ENCODE measurements at regions not wholly inside any gene's neighbourhood (a gene's known extent, or its start where the extent isn't known, plus 50 kb on each side); places are given as distances from the start of the nearest gene placed in this dataset.

DNA sequence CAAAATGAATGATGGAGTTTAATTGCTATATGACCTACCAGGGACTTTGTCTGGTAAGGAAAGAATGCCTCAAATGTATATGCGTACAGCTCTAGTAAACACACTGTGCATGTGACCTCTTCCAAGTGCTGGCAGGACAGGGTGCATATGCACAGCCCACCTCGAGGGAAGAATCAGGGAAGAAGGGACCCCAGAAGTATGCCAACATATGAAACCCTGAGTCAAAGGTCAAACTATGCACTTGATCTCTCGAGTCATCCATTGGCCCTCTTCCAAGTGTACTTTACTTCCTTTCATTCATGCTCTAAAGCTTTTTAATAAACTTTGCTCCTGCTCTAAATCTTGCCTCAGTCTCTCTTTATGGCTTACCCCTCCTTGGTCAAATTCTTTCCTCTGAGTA, 804.6 kb upstream of the COX7C start (continued):
- TF ChIP-seq, protein P1, sequence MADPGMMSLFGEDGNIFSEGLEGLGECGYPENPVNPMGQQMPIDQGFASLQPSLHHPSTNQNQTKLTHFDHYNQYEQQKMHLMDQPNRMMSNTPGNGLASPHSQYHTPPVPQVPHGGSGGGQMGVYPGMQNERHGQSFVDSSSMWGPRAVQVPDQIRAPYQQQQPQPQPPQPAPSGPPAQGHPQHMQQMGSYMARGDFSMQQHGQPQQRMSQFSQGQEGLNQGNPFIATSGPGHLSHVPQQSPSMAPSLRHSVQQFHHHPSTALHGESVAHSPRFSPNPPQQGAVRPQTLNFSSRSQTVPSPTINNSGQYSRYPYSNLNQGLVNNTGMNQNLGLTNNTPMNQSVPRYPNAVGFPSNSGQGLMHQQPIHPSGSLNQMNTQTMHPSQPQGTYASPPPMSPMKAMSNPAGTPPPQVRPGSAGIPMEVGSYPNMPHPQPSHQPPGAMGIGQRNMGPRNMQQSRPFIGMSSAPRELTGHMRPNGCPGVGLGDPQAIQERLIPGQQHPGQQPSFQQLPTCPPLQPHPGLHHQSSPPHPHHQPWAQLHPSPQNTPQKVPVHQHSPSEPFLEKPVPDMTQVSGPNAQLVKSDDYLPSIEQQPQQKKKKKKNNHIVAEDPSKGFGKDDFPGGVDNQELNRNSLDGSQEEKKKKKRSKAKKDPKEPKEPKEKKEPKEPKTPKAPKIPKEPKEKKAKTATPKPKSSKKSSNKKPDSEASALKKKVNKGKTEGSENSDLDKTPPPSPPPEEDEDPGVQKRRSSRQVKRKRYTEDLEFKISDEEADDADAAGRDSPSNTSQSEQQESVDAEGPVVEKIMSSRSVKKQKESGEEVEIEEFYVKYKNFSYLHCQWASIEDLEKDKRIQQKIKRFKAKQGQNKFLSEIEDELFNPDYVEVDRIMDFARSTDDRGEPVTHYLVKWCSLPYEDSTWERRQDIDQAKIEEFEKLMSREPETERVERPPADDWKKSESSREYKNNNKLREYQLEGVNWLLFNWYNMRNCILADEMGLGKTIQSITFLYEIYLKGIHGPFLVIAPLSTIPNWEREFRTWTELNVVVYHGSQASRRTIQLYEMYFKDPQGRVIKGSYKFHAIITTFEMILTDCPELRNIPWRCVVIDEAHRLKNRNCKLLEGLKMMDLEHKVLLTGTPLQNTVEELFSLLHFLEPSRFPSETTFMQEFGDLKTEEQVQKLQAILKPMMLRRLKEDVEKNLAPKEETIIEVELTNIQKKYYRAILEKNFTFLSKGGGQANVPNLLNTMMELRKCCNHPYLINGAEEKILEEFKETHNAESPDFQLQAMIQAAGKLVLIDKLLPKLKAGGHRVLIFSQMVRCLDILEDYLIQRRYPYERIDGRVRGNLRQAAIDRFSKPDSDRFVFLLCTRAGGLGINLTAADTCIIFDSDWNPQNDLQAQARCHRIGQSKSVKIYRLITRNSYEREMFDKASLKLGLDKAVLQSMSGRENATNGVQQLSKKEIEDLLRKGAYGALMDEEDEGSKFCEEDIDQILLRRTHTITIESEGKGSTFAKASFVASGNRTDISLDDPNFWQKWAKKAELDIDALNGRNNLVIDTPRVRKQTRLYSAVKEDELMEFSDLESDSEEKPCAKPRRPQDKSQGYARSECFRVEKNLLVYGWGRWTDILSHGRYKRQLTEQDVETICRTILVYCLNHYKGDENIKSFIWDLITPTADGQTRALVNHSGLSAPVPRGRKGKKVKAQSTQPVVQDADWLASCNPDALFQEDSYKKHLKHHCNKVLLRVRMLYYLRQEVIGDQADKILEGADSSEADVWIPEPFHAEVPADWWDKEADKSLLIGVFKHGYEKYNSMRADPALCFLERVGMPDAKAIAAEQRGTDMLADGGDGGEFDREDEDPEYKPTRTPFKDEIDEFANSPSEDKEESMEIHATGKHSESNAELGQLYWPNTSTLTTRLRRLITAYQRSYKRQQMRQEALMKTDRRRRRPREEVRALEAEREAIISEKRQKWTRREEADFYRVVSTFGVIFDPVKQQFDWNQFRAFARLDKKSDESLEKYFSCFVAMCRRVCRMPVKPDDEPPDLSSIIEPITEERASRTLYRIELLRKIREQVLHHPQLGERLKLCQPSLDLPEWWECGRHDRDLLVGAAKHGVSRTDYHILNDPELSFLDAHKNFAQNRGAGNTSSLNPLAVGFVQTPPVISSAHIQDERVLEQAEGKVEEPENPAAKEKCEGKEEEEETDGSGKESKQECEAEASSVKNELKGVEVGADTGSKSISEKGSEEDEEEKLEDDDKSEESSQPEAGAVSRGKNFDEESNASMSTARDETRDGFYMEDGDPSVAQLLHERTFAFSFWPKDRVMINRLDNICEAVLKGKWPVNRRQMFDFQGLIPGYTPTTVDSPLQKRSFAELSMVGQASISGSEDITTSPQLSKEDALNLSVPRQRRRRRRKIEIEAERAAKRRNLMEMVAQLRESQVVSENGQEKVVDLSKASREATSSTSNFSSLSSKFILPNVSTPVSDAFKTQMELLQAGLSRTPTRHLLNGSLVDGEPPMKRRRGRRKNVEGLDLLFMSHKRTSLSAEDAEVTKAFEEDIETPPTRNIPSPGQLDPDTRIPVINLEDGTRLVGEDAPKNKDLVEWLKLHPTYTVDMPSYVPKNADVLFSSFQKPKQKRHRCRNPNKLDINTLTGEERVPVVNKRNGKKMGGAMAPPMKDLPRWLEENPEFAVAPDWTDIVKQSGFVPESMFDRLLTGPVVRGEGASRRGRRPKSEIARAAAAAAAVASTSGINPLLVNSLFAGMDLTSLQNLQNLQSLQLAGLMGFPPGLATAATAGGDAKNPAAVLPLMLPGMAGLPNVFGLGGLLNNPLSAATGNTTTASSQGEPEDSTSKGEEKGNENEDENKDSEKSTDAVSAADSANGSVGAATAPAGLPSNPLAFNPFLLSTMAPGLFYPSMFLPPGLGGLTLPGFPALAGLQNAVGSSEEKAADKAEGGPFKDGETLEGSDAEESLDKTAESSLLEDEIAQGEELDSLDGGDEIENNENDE (IDR thresholded peaks at IDR 0.05; ENCODE audit: insufficient replicate concordance, low read length) = no peak

All from H1 (cell line).